ENCODE measurements at regions not wholly inside any gene's neighbourhood (a gene's known extent, or its start where the extent isn't known, plus 50 kb on each side); places are given as distances from the start of the nearest gene placed in this dataset.

DNA sequence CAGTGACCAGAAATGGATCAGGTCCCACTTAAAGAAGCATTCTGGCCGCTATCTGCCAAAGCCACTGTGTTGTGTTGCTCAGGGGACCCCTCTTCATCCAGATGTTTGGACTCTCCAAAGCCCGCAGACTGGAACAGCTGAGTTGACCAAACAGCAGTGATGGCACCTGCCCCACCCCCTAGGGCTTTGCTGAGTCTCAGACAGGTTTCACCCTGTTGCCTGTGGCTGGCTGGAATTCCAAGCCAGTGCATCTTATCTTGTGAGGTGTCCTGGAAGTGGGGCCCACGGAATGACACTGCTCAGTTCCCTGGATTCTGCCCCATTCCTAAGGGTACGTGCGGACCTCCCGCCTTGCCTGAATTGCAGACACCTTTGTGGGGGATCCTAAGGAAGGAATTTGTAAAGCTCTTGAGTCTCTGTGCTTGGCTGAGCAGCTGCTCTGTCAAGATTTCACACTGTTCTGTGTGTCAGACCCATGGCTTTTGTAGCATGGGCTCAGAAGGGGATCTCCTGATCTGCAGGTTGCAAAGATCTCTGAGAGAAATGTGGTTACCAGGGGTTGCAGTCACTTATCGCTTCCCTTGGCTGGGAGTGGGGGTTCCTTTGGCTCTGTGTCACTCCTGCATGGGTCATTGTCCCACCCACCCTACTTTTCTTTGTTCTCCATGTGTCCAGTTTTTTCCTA is 1707.9 kb upstream of the PCDH10 start:
- ChIA-PET RAD21 (ENCODE audit: unreplicated experiment) (interaction anchor here (1.5 to 1.6 kb wide), 2 partner anchors 10 to 19 kb away, joined by 3 to 5 read pairs; no protein-coding TSS in a partner anchor), CTCF (no interaction called here), POLR2A (interaction anchor here (0.8 kb wide), 1 partner anchor 15 kb away, joined by 3 read pairs; no protein-coding TSS in a partner anchor), SMC1A (ENCODE audit: uncharacterized antibody, unreplicated experiment) (interaction anchor here (1.5 to 2.4 kb wide), 4 partner anchors 9 to 11 kb away, joined by 3 to 5 read pairs (median 4); no protein-coding TSS in a partner anchor)
- WGBS (ENCODE audit: insufficient coverage, insufficient replicate concordance, low lambda C conversion rate, missing lambda C conversion rate), result 13% methylated on average over 7 of the region's 7 CpGs
- in situ Hi-C loops (cut with MboI) (no loop called here), intact Hi-C loops (cut with micrococcal nuclease; ENCODE audit: unreplicated experiment) (no loop called here)
- Histone ChIP-seq H2AFZ (ENCODE audit: control insufficient read depth, low read depth, low read length) (no peak overlapping the region), H3K79me2 (ENCODE audit: control insufficient read depth, insufficient read depth, low read length) (no peaks in the 10 kb centered on the region), H3K36me3 (ENCODE audit: control insufficient read depth in 2 of 2, insufficient read depth in 2 of 2, low read length in 1 of 2) (no peaks in the 10 kb centered on the region), H3K27me3 (replicated peaks in 1 of 2; ENCODE audit: control insufficient read depth in 2 of 2, insufficient read depth in 2 of 2, low read length in 1 of 2) (no peaks in the 10 kb centered on the region), H3K4me2 (ENCODE audit: control insufficient read depth, insufficient read depth) (no peak overlapping the region), H3K27ac (ENCODE audit: control insufficient read depth, insufficient read depth) (no peak overlapping the region), H3K9ac (ENCODE audit: control insufficient read depth, insufficient read depth, low read length) (no peak overlapping the region), H3K9me3 (replicated peaks; ENCODE audit: control insufficient read depth, insufficient read depth, low read length) (no peaks in the 10 kb centered on the region; the same call in 2 of the 3 replicates), H4K20me1 (ENCODE audit: control insufficient read depth, insufficient read depth) (no peaks in the 10 kb centered on the region), H3K4me3 (no peak overlapping the region), H3K4me1 (ENCODE audit: control insufficient read depth, insufficient read depth, low read length) (no peaks in the 10 kb centered on the region)
- BruUV-seq (replicated peaks), result no TSS peak
- ATAC-seq (peak; percentile 64), DNase-seq (ENCODE audit: low read depth, low spot score) (no peak), FAIRE-seq (no peak)
- TF ChIP-seq, protein P1, sequence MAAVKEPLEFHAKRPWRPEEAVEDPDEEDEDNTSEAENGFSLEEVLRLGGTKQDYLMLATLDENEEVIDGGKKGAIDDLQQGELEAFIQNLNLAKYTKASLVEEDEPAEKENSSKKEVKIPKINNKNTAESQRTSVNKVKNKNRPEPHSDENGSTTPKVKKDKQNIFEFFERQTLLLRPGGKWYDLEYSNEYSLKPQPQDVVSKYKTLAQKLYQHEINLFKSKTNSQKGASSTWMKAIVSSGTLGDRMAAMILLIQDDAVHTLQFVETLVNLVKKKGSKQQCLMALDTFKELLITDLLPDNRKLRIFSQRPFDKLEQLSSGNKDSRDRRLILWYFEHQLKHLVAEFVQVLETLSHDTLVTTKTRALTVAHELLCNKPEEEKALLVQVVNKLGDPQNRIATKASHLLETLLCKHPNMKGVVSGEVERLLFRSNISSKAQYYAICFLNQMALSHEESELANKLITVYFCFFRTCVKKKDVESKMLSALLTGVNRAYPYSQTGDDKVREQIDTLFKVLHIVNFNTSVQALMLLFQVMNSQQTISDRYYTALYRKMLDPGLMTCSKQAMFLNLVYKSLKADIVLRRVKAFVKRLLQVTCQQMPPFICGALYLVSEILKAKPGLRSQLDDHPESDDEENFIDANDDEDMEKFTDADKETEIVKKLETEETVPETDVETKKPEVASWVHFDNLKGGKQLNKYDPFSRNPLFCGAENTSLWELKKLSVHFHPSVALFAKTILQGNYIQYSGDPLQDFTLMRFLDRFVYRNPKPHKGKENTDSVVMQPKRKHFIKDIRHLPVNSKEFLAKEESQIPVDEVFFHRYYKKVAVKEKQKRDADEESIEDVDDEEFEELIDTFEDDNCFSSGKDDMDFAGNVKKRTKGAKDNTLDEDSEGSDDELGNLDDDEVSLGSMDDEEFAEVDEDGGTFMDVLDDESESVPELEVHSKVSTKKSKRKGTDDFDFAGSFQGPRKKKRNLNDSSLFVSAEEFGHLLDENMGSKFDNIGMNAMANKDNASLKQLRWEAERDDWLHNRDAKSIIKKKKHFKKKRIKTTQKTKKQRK (IDR thresholded peaks at IDR 0.05; ENCODE audit: low read depth, low read length), result no peak
- peak; percentile 35; the same call in 1 of the 2 replicates for TF ChIP-seq IKZF1 (conservative IDR thresholded peaks at IDR 0.05)
- TF ChIP-seq PAX8 (IDR thresholded peaks at IDR 0.05), result no peak
- TF ChIP-seq DPF2 (IDR thresholded peaks at IDR 0.05), result peak; percentile 30; the same call in 1 of the 2 replicates
- no peak for TF ChIP-seq HCFC1 (IDR thresholded peaks at IDR 0.05; ENCODE audit: low read length)
- TF ChIP-seq RAD51 (IDR thresholded peaks at IDR 0.05), result no peak
- no peak for TF ChIP-seq GABPA (IDR thresholded peaks at IDR 0.05; ENCODE audit: low read depth)
- TF ChIP-seq NR2C2 (IDR thresholded peaks at IDR 0.05; ENCODE audit: borderline replicate concordance, control insufficient read depth, insufficient read length, low read depth), result no peak
- TF ChIP-seq, protein P2, sequence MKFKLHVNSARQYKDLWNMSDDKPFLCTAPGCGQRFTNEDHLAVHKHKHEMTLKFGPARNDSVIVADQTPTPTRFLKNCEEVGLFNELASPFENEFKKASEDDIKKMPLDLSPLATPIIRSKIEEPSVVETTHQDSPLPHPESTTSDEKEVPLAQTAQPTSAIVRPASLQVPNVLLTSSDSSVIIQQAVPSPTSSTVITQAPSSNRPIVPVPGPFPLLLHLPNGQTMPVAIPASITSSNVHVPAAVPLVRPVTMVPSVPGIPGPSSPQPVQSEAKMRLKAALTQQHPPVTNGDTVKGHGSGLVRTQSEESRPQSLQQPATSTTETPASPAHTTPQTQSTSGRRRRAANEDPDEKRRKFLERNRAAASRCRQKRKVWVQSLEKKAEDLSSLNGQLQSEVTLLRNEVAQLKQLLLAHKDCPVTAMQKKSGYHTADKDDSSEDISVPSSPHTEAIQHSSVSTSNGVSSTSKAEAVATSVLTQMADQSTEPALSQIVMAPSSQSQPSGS (IDR thresholded peaks at IDR 0.05; ENCODE audit: low read length), result no peak
- no peak for TF ChIP-seq SMAD1 (IDR thresholded peaks at IDR 0.05; ENCODE audit: low read depth, partially characterized antibody)
- no peak for TF ChIP-seq ZSCAN29 (IDR thresholded peaks at IDR 0.05)
- TF ChIP-seq, protein P3, sequence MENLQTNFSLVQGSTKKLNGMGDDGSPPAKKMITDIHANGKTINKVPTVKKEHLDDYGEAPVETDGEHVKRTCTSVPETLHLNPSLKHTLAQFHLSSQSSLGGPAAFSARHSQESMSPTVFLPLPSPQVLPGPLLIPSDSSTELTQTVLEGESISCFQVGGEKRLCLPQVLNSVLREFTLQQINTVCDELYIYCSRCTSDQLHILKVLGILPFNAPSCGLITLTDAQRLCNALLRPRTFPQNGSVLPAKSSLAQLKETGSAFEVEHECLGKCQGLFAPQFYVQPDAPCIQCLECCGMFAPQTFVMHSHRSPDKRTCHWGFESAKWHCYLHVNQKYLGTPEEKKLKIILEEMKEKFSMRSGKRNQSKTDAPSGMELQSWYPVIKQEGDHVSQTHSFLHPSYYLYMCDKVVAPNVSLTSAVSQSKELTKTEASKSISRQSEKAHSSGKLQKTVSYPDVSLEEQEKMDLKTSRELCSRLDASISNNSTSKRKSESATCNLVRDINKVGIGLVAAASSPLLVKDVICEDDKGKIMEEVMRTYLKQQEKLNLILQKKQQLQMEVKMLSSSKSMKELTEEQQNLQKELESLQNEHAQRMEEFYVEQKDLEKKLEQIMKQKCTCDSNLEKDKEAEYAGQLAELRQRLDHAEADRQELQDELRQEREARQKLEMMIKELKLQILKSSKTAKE (IDR thresholded peaks at IDR 0.05; ENCODE audit: low read depth, poor library complexity, severe bottlenecking), result no peak
- TF ChIP-seq SPI1 (IDR thresholded peaks at IDR 0.05; ENCODE audit: borderline replicate concordance, insufficient read depth, low read depth, low read length), result no peak
- TF ChIP-seq, protein P4, sequence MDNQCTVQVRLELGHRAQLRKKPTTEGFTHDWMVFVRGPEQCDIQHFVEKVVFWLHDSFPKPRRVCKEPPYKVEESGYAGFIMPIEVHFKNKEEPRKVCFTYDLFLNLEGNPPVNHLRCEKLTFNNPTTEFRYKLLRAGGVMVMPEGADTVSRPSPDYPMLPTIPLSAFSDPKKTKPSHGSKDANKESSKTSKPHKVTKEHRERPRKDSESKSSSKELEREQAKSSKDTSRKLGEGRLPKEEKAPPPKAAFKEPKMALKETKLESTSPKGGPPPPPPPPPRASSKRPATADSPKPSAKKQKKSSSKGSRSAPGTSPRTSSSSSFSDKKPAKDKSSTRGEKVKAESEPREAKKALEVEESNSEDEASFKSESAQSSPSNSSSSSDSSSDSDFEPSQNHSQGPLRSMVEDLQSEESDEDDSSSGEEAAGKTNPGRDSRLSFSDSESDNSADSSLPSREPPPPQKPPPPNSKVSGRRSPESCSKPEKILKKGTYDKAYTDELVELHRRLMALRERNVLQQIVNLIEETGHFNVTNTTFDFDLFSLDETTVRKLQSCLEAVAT (IDR thresholded peaks at IDR 0.05), result peak; percentile 28; the same call in 1 of the 2 replicates

Data from GM12878 (cell line).